ENCODE measurements at regions not wholly inside any gene's neighbourhood (a gene's known extent, or its start where the extent isn't known, plus 50 kb on each side); places are given as distances from the start of the nearest gene placed in this dataset.

DNA sequence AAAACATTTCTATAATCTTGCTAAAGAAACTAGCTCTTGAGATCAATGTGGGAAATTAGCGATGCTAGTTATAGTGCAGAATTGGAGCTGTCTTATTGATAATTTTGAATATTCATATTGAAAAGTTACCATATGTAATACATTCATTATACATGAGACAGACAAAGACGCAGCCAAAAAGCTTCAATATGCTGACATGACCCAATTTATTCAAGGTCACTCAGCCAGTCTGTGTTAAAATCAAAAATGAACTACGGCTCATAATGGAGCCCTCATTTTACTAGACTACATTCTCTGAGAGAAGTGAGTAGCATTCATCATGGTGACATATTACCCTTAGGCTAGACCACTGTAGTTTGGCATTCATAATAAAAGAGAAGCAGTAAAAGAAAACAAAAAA is 107.3 kb upstream of the GABRG2 start:
- TF ChIP-seq, protein P1, sequence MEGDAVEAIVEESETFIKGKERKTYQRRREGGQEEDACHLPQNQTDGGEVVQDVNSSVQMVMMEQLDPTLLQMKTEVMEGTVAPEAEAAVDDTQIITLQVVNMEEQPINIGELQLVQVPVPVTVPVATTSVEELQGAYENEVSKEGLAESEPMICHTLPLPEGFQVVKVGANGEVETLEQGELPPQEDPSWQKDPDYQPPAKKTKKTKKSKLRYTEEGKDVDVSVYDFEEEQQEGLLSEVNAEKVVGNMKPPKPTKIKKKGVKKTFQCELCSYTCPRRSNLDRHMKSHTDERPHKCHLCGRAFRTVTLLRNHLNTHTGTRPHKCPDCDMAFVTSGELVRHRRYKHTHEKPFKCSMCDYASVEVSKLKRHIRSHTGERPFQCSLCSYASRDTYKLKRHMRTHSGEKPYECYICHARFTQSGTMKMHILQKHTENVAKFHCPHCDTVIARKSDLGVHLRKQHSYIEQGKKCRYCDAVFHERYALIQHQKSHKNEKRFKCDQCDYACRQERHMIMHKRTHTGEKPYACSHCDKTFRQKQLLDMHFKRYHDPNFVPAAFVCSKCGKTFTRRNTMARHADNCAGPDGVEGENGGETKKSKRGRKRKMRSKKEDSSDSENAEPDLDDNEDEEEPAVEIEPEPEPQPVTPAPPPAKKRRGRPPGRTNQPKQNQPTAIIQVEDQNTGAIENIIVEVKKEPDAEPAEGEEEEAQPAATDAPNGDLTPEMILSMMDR (IDR thresholded peaks at IDR 0.05): no peak
- TF ChIP-seq POLR2A (IDR thresholded peaks at IDR 0.05) (no peak), EP300 (IDR thresholded peaks at IDR 0.05) (no peak)

All from tibial nerve (tissue), 4 donors.